HG03575 (cell line): ENCODE measurements at regions not wholly inside any gene's neighbourhood (a gene's known extent, or its start where the extent isn't known, plus 50 kb on each side); places are given as distances from the start of the nearest gene placed in this dataset.
"Not testable (repeated sequence)": the region's sequence is repeated elsewhere in the genome, so short reads cannot be mapped to it uniquely, and the experiment has no call there.

ENCODE experiments used
- ATAC-seq: cut with Tn5 transposase; IDR thresholded peaks from one replicate; pipeline ENCODE4 v1.9.1; 2021; ENCODE audit not compliant: unreplicated experiment, insufficient number of reproducible peaks, low FRiP score; ENCODE audit errors: extremely low read depth

DNA sequence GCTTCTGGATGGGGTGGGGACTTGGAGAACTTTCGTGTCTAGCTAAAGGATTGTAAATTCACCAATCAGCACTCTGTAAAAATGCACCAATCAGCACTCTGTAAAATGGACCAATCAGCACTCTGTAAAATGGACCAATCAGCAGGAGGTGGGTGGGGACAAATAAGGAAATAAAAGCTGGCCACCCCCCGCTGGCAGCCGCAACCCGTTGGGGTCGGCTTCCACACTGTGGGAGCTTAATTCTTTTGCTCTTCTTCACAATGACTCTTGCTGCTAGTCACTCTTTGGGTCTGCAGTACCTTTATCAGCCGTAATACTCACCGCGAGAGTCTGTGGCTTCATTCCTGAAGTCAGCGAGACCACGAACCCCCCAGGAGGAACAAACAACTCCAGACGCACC is 623.1 kb downstream of the DSC3 start:
- not testable (repeated sequence) for ATAC-seq

- ATAC-seq, result no peak
Measured at GRCh38 chr18:30415903-30416302, 626.6 kb downstream of the DSC3 start.

- no peak for ATAC-seq
Measured at GRCh38 chr18:30409120-30409519, 633.4 kb downstream of the DSC3 start.

DNA sequence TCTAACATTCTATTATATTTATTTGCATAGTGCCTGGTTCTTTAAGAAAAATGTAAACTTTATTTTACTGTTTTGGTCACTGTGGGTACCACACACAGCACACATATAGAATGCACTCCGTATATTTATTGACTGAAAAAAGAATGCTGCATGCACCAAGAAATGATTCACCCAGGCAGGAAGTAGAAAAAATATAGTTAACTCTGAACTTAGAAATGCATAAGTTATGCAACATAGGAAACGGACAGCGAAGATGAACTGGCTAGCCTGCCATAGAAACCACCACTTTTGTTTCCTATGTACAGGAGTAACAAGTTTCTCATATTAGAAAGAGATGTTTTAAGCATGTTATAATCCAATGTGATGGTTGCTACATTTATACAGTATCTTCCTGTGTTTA is 635.8 kb downstream of the DSC3 start:
- ATAC-seq, result no peak

- ATAC-seq, result no peak
Measured at GRCh38 chr18:30405038-30405437, 637.5 kb downstream of the DSC3 start.

DNA sequence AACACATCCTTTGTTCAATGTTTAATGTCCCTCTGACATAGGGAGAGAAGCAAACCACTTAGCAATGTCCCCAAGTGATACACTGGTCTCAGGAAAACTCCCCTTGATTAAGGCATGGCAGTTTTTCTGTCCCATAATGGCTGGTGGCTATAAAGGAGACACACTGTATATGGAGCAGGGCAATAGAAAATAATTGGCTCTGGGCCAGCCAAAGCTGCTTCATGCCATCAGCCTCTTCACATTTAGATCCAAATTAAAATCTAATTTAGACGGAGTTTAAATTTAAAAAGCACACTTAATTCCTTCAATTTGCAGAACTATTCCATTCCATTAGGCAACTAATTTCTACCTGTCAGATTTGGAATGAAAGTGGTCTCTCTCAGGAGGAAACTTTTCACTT is 638.1 kb downstream of the DSC3 start:
- no peak for ATAC-seq

DNA sequence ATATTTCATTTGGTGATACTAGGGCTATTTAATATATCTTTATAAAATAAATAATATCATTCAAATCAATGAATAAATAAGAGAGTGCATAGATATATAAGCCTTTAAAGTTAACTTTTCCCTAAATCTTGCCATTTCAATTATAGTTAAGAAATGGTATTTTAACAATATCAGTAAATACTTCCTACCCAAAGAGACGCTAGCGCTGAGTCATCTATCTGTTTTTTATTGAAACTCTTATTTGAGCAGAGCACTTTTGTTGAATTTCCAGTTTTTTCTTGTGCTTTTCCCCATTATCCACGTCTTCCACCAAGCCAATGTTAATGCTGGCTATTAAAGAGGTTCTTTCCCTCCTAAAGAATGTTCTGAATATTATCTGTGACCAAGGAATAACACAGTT is 639.3 kb downstream of the DSC3 start:
- no peak for ATAC-seq

- ATAC-seq, result no peak
Measured at GRCh38 chr18:30387401-30387800, 655.1 kb downstream of the DSC3 start.

DNA sequence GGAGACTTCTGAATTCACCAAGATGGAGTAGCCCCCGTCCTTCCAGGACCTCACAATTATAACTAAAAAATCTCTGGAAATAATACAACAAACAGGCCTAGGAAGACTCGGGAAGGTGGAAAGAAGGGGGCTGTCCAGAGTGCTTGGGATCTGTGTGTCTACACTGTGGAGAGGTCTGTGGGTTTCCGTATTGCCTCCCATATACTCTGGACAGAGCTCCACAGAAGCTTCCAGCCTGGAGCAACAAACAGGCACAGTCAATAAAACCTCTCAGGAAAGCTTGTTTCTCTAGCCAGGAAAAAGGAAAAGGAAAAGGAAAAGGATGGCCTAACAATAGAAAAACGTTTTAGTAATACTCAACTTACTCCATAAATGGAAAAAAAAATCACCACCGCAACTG is 655.9 kb downstream of the DSC3 start:
- ATAC-seq, result no peak

DNA sequence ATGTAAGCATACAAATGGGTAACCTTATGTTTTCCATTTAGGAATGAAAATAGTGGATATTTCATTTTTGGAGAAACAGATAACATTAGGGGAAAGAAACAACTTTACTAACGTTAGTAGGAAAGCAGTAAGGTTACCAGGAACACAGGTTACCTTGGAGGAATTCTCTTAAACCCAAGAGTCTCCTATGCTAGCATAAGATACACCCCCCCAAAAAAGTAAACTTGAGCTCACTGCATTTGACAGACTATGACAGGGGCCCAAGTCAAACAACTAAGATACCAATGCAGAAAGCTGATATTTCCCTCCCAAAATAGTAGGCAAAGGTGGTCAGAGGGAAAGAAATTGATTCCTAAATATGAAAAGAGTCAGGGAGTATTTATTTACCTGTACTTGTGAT is 656.9 kb downstream of the DSC3 start:
- no peak for ATAC-seq

GRCh38 chr18:30381826-30382225 is 660.7 kb downstream of the DSC3 start:
- no peak for ATAC-seq

DNA sequence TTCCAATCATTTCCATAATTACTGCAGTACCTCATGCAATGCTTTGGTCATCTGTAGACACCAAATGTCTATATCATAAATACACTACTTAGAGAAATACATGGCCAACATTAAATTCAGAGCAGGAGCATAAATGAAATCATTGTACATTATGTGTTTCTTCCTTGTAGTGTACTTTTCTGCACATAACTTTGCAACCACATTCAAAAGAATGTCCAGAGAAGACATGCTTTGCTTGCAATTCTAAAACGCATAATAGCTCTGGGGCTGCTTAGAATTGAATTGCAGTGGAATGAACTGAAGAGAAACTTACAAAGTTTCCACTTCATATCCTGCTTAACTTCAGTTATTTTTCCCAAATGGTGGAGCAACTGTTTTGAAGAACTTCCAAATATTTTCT is 664.4 kb downstream of the DSC3 start:
- ATAC-seq, result no peak

- ATAC-seq, result no peak
Measured at GRCh38 chr18:30376515-30376914, 666.0 kb downstream of the DSC3 start.

GRCh38 chr18:30361864-30362540 is 680.5 kb downstream of the DSC3 start:
- no peak for ATAC-seq

DNA sequence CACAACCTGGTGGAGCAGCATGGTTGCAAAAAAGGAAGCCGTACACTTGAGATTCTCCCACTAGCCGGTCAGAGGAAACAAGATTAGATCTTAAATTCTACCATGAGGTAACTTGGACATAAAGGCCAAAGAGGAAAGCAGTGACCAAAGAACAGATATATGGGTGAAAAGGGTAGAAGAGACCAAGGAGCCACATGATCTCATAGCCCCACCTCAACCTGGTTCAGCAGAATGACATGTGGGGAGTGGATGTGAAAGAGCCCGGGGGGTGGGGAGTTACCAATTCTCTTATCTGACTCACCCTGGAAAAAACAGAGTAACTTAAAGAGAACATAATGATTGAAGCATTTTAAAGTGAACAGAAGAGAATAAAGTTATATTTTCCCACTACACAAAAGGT is 683.0 kb downstream of the DSC3 start:
- ATAC-seq, result no peak

- ATAC-seq, result no peak
Measured at GRCh38 chr18:30358555-30358954, 684.0 kb downstream of the DSC3 start.

- ATAC-seq, result no peak
Measured at GRCh38 chr18:30352551-30353168, 689.9 kb downstream of the DSC3 start.

DNA sequence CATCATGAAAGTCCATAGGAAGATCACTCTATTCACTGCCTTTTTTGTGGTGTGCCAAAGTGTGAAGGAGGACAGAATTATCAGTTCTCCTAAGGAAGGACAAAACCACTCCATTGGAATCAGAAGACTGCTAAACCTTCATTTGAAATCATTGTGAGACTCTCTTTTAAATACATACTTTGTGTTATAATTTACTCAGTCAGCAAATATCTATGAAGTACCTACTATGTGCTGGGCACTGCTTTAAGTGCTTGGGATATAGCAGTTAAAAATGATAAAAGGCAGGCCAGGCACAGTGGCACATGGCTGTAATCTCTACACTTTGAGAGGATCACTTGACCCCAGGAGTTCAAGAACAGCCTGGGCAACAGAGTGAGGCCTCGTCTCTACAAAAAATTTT is 692.3 kb downstream of the DSC3 start:
- ATAC-seq, result no peak

DNA sequence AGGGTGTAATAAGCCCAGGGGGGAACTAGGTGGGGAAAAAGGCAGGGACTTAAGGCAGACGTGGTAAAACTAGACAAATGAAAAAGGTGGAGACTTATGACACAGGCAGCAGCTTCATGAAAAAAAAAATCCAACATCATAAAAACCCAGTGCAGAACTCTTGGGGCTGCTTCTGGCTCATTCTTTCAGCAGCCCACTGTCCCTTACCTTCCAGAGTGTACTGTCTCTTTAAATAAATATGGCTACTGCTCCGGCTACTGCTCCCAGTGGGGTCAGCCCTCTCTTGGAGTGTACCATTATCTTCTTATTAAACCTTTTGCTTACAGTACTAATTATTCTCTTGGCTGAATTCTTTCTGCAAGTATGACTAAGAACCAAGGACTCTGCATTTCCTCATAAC is 699.5 kb downstream of the DSC3 start:
- no peak for ATAC-seq

DNA sequence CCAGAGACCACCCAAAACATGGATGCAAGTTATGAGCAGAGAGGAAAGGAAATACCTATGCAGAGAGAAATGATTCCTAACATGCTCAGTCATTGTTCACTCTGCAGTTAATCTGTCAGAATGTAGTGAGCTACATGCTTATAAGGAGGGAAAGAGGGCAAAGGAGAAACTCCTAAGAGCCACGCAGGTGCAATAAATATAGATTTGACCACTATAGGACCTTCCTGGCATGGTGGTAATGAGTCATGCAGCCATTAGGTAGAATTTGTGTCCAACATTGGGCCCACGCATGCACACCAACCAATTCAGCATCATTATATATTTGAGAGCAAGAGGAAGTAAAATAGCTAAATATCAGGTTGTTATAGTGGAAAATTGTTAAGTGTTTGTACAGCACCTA is 699.9 kb downstream of the DSC3 start:
- no peak for ATAC-seq

DNA sequence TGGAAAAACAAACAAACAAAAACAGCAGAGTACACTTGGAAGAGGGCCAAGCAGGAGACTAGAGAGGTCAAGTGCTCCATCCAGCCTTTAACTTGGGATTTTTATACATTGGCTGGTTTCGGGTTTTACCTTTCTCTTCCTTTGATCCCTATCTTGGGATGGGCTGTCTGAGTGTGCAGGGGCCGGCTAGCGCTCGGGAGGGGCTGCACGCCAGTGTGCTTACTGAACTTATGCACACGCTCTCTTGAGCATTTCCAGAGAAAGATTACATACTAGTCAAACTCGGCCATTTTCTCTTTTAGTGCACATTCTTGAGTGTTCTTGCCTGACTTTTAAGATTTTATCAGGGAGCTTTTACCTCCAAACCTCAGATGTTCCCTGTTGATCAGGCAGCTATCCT is 707.8 kb downstream of the DSC3 start:
- ATAC-seq, result no peak
